Calu3 (cell line): ENCODE measurements at regions not wholly inside any gene's neighbourhood (a gene's known extent, or its start where the extent isn't known, plus 50 kb on each side); places are given as distances from the start of the nearest gene placed in this dataset.

Experiments
- BruUV-seq: library from RNA; stranded (reverse); fragments of 400-500 nt; replicated peaks from 2 replicates; lab custom pipeline; 2021; lab: Mats Ljungman, UMichigan
- CTCF ChIA-PET: fragments of 300-600 bp; sonication (Branson Sonifier 250); formaldehyde crosslinking; loops from one replicate; lab custom pipeline; 2022; ENCODE audit warnings: antibody characterized with exemption; lab: Charles Lee
- DNase-seq: peaks from one replicate; pipeline ENCODE4 v3.0.0; 2022
- H3K27ac Mint-ChIP-seq: one replicate; pipeline ENCODE4 v1.8.0; 2022; ENCODE audit warnings: mixed read lengths; ENCODE audit not compliant: unreplicated experiment
- H3K27me3 Mint-ChIP-seq: one replicate; pipeline ENCODE4 v1.8.0; 2022; ENCODE audit warnings: mixed read lengths; ENCODE audit not compliant: unreplicated experiment
- H3K36me3 Mint-ChIP-seq: one replicate; pipeline ENCODE4 v1.8.0; 2022; ENCODE audit warnings: mild to moderate bottlenecking, moderate library complexity, mixed read lengths; ENCODE audit not compliant: insufficient read depth, unreplicated experiment
- H3K4me1 Mint-ChIP-seq: one replicate; pipeline ENCODE4 v1.8.0; 2022; ENCODE audit warnings: mild to moderate bottlenecking, low read depth, mixed read lengths; ENCODE audit not compliant: unreplicated experiment
- H3K4me3 Mint-ChIP-seq: one replicate; pipeline ENCODE4 v1.8.0; 2022; ENCODE audit warnings: mild to moderate bottlenecking, low read depth, moderate library complexity, mixed read lengths; ENCODE audit not compliant: unreplicated experiment
- H3K9me3 Mint-ChIP-seq: one replicate; pipeline ENCODE4 v1.8.0; 2022; ENCODE audit warnings: low read depth, mixed read lengths; ENCODE audit not compliant: unreplicated experiment
- CTCF ChIP-seq: fragments of 200-600 bp; IDR thresholded peaks from one replicate; pipeline ENCODE4 v1.8.0; 2022; ENCODE audit warnings: antibody characterized with exemption; ENCODE audit not compliant: unreplicated experiment
- intact Hi-C: fragments of 100-400 bp; cut with micrococcal nuclease; formaldehyde crosslinking; loops from one replicate; pipeline ENCODE4 v1.10.0; 2022; ENCODE audit not compliant: unreplicated experiment

DNA sequence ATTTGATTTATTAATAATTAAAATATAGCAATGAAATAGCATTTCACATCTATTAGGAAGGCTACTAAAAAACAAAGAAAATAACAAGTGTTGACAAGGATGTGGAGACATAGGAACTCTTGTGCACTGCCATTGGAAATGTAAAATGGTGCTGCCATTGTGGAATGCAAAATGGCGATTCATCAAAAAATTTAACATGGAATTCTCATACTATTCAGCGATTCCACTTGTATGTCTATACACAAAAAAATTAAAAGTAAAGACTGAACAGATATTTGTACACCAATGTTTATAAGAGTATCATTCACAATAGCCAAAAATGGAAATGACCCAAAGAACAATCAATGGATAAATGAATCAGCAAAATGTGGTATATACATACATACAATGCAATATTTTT lies 101.3 kb upstream of the S1PR1 start:
- H3K27me3 Mint-ChIP-seq = peaks cover 22% of the 10 kb centered on the region
- H3K9me3 Mint-ChIP-seq = no peaks in the 10 kb centered on the region
- no TSS peak for BruUV-seq
- no peak overlapping the region for H3K4me3 Mint-ChIP-seq
- intact Hi-C loops = no loop called here
- no peak overlapping the region for H3K27ac Mint-ChIP-seq
- no peak for DNase-seq
- CTCF ChIA-PET = no interaction called here
- no peaks in the 10 kb centered on the region for H3K36me3 Mint-ChIP-seq
- no peaks in the 10 kb centered on the region for H3K4me1 Mint-ChIP-seq
- TF ChIP-seq CTCF = no peak

- no peak for TF ChIP-seq CTCF
- H3K27me3 Mint-ChIP-seq = peaks cover 25% of the 10 kb centered on the region
- no TSS peak for BruUV-seq
- intact Hi-C loops = no loop called here
- no peak overlapping the region for H3K27ac Mint-ChIP-seq
- H3K4me3 Mint-ChIP-seq = no peak overlapping the region
- no peaks in the 10 kb centered on the region for H3K36me3 Mint-ChIP-seq
- CTCF ChIA-PET = no interaction called here
- H3K9me3 Mint-ChIP-seq = no peaks in the 10 kb centered on the region
- no peaks in the 10 kb centered on the region for H3K4me1 Mint-ChIP-seq
- DNase-seq = no peak
Observed at GRCh38 chr1:101131239-101131843, 105.5 kb upstream of the S1PR1 start.

DNA sequence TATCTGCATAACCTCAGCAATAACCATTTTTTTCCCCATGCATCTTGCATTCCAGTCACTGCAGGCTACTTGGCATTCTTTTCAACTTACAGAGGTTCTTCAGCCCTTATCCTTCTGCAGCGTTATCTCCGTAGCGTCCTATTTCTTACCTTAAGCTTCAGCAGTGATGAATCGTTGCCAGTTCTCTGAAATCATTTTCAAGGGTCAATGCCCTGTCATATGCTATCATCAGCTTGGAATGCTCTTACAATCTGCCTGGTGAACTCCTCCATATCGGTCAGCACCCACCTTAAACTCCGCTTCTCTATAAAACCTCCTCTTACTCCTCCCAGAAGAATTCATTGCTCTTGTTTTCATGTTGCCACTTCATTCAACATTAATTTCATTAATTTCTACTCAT lies 105.1 kb upstream of the DPH5 start:
- H3K4me3 Mint-ChIP-seq = no peak overlapping the region
- no peaks in the 10 kb centered on the region for H3K4me1 Mint-ChIP-seq
- no peak for DNase-seq
- no peak overlapping the region for H3K27ac Mint-ChIP-seq
- intact Hi-C loops = no loop called here
- no peaks in the 10 kb centered on the region for H3K36me3 Mint-ChIP-seq
- TF ChIP-seq CTCF = no peak
- peaks cover 25% of the 10 kb centered on the region for H3K27me3 Mint-ChIP-seq
- H3K9me3 Mint-ChIP-seq = no peaks in the 10 kb centered on the region
- CTCF ChIA-PET = no interaction called here
- BruUV-seq = no TSS peak

GRCh38 chr1:101128846-101129245 lies 103.3 kb upstream of the DPH5 start:
- CTCF ChIA-PET = no interaction called here
- Mint-ChIP-seq H3K27ac (no peak overlapping the region), H3K36me3 (no peaks in the 10 kb centered on the region), H3K27me3 (peaks cover 25% of the 10 kb centered on the region), H3K9me3 (no peaks in the 10 kb centered on the region), H3K4me3 (no peak overlapping the region), H3K4me1 (no peaks in the 10 kb centered on the region)
- no peak for DNase-seq
- no TSS peak for BruUV-seq
- TF ChIP-seq CTCF = no peak
- intact Hi-C loops = no loop called here
